HL-60 (cell line): ENCODE measurements at regions not wholly inside any gene's neighbourhood (a gene's known extent, or its start where the extent isn't known, plus 50 kb on each side); places are given as distances from the start of the nearest gene placed in this dataset.

Source experiments
- REST ChIP-seq: IDR thresholded peaks from 2 replicates; pipeline ENCODE4 v1.6.1; 2012; ENCODE audit warnings: low read depth; ENCODE audit not compliant: insufficient replicate concordance
- TF ChIP-seq, protein P1 (sequence below): IDR thresholded peaks from one replicate; pipeline ENCODE4 v1.5.1; 2011; ENCODE audit warnings: low read length, control low read depth, inconsistent platforms; ENCODE audit not compliant: insufficient read depth

DNA sequence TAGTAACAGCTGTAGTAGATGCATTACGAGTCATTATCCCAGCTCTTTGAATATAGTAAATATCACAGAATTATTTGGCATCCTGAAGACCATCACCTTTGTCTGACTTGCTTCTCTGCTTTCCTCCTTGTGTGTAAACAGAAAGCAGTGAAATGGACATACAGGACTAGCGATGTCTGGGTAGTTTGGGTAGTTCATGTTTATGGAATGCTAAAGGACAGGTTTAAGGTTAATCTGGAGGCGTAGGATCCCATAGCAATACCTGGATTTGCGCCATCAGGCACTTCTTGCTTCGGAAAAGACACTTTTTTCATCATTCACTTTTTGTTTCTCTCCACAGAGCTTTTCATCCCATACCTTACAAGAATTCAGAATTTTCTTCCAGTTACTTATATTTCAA lies 232.2 kb downstream of the GPAT3 start:
- TF ChIP-seq, protein P1, sequence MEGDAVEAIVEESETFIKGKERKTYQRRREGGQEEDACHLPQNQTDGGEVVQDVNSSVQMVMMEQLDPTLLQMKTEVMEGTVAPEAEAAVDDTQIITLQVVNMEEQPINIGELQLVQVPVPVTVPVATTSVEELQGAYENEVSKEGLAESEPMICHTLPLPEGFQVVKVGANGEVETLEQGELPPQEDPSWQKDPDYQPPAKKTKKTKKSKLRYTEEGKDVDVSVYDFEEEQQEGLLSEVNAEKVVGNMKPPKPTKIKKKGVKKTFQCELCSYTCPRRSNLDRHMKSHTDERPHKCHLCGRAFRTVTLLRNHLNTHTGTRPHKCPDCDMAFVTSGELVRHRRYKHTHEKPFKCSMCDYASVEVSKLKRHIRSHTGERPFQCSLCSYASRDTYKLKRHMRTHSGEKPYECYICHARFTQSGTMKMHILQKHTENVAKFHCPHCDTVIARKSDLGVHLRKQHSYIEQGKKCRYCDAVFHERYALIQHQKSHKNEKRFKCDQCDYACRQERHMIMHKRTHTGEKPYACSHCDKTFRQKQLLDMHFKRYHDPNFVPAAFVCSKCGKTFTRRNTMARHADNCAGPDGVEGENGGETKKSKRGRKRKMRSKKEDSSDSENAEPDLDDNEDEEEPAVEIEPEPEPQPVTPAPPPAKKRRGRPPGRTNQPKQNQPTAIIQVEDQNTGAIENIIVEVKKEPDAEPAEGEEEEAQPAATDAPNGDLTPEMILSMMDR, result no peak
- no peak for TF ChIP-seq REST
